ENCODE measurements at regions not wholly inside any gene's neighbourhood (a gene's known extent, or its start where the extent isn't known, plus 50 kb on each side); places are given as distances from the start of the nearest gene placed in this dataset.

- no peak for ATAC-seq
Observed at GRCh38 chr6:99064834-99065233, 117.1 kb upstream of the FBXL4 start.

GRCh38 chr6:99036672-99037071 lies 88.9 kb upstream of the FBXL4 start:
- ATAC-seq, result no peak

- ATAC-seq, result no peak
Observed at GRCh38 chr6:99032396-99032795, 84.7 kb upstream of the FBXL4 start.

GRCh38 chr6:99031957-99032356 lies 84.2 kb upstream of the FBXL4 start:
- no peak for ATAC-seq

GRCh38 chr6:99030915-99031314 lies 83.2 kb upstream of the FBXL4 start:
- no peak for ATAC-seq

- ATAC-seq, result no peak
Observed at GRCh38 chr6:99026135-99026534, 78.4 kb upstream of the FBXL4 start.

- ATAC-seq, result no peak
Observed at GRCh38 chr6:99024089-99024488, 76.3 kb upstream of the FBXL4 start.

GRCh38 chr6:99022039-99022609 lies 74.4 kb upstream of the FBXL4 start:
- ATAC-seq, result no peak

GRCh38 chr6:99019381-99019780 lies 71.6 kb upstream of the FBXL4 start:
- no peak for ATAC-seq

- no peak for ATAC-seq
Observed at GRCh38 chr6:99017150-99017549, 69.4 kb upstream of the FBXL4 start.

GRCh38 chr6:99016355-99016754 lies 68.6 kb upstream of the FBXL4 start:
- ATAC-seq, result no peak

GRCh38 chr6:99014061-99014460 lies 66.3 kb upstream of the FBXL4 start:
- no peak for ATAC-seq

- ATAC-seq, result no peak
Observed at GRCh38 chr6:99013661-99014060, 65.9 kb upstream of the FBXL4 start.

GRCh38 chr6:99013145-99013544 lies 65.4 kb upstream of the FBXL4 start:
- ATAC-seq, result no peak

- ATAC-seq, result no peak
Observed at GRCh38 chr6:99011151-99011550, 63.4 kb upstream of the FBXL4 start.

GRCh38 chr6:99002831-99003230 lies 55.1 kb upstream of the FBXL4 start:
- no peak for ATAC-seq

GRCh38 chr6:98998103-98998502 lies 50.4 kb upstream of the FBXL4 start:
- ATAC-seq, result no peak
